ENCODE measurements at regions not wholly inside any gene's neighbourhood (a gene's known extent, or its start where the extent isn't known, plus 50 kb on each side); places are given as distances from the start of the nearest gene placed in this dataset.
"Not testable (repeated sequence)": the region's sequence is repeated elsewhere in the genome, so short reads cannot be mapped to it uniquely, and the experiment has no call there.

GRCh38 chr2:132271794-132272193 lies 110.0 kb upstream of the ANKRD30BL start:
- DNase-seq (ENCODE audit: extremely low read depth in 1 of 2, low read depth in 1 of 2): not testable (repeated sequence)

- no peak for DNase-seq (ENCODE audit: extremely low read depth in 1 of 2, low read depth in 1 of 2)
Observed at GRCh38 chr2:132272713-132273112, 111.0 kb upstream of the ANKRD30BL start.

GRCh38 chr2:132273585-132273984 lies 111.8 kb upstream of the ANKRD30BL start:
- DNase-seq (ENCODE audit: extremely low read depth in 1 of 2, low read depth in 1 of 2): not testable (repeated sequence)

- DNase-seq (ENCODE audit: extremely low read depth in 1 of 2, low read depth in 1 of 2): no peak
Observed at GRCh38 chr2:132274000-132274399, 112.2 kb upstream of the ANKRD30BL start.

- DNase-seq (ENCODE audit: extremely low read depth in 1 of 2, low read depth in 1 of 2): no peak
Observed at GRCh38 chr2:132275396-132275795, 113.6 kb upstream of the ANKRD30BL start.

- no peak for DNase-seq (ENCODE audit: extremely low read depth in 1 of 2, low read depth in 1 of 2)
Observed at GRCh38 chr2:132276571-132276981, 114.8 kb upstream of the ANKRD30BL start.

- DNase-seq (ENCODE audit: extremely low read depth in 1 of 2, low read depth in 1 of 2): no peak
Observed at GRCh38 chr2:132278267-132278666, 116.5 kb upstream of the ANKRD30BL start.

GRCh38 chr2:132279344-132279743 lies 117.6 kb upstream of the ANKRD30BL start:
- no peak for DNase-seq (ENCODE audit: extremely low read depth in 1 of 2, low read depth in 1 of 2)

GRCh38 chr2:132279930-132280615 lies 118.3 kb upstream of the ANKRD30BL start:
- DNase-seq (ENCODE audit: extremely low read depth in 1 of 2, low read depth in 1 of 2): no peak

GRCh38 chr2:132280912-132281311 lies 119.2 kb upstream of the ANKRD30BL start:
- DNase-seq (ENCODE audit: extremely low read depth in 1 of 2, low read depth in 1 of 2): no peak

- not testable (repeated sequence) for DNase-seq (ENCODE audit: extremely low read depth in 1 of 2, low read depth in 1 of 2)
Observed at GRCh38 chr2:132282104-132282503, 120.4 kb upstream of the ANKRD30BL start.

GRCh38 chr2:132282911-132283310 lies 121.2 kb upstream of the ANKRD30BL start:
- no peak for DNase-seq (ENCODE audit: extremely low read depth in 1 of 2, low read depth in 1 of 2)

GRCh38 chr2:132286289-132286911 lies 124.6 kb upstream of the ANKRD30BL start:
- not testable (repeated sequence) for DNase-seq (ENCODE audit: extremely low read depth in 1 of 2, low read depth in 1 of 2)

GRCh38 chr2:132287910-132288309 lies 126.2 kb upstream of the ANKRD30BL start:
- not testable (repeated sequence) for DNase-seq (ENCODE audit: extremely low read depth in 1 of 2, low read depth in 1 of 2)

GRCh38 chr2:132289138-132289537 lies 127.4 kb upstream of the ANKRD30BL start:
- DNase-seq (ENCODE audit: extremely low read depth in 1 of 2, low read depth in 1 of 2): not testable (repeated sequence)

GRCh38 chr2:132289812-132290211 lies 126.8 kb upstream of the GPR39 start:
- DNase-seq (ENCODE audit: extremely low read depth in 1 of 2, low read depth in 1 of 2): not testable (repeated sequence)

GRCh38 chr2:132300592-132301378 lies 115.8 kb upstream of the GPR39 start:
- not testable (repeated sequence) for DNase-seq (ENCODE audit: extremely low read depth in 1 of 2, low read depth in 1 of 2)

- DNase-seq (ENCODE audit: extremely low read depth in 1 of 2, low read depth in 1 of 2): not testable (repeated sequence)
Observed at GRCh38 chr2:132304661-132305380, 111.8 kb upstream of the GPR39 start.

- not testable (repeated sequence) for DNase-seq (ENCODE audit: extremely low read depth in 1 of 2, low read depth in 1 of 2)
Observed at GRCh38 chr2:132307613-132308198, 108.9 kb upstream of the GPR39 start.

- DNase-seq (ENCODE audit: extremely low read depth in 1 of 2, low read depth in 1 of 2): not testable (repeated sequence)
Observed at GRCh38 chr2:132309203-132309602, 107.4 kb upstream of the GPR39 start.

GRCh38 chr2:132315546-132315945 lies 101.1 kb upstream of the GPR39 start:
- not testable (repeated sequence) for DNase-seq (ENCODE audit: extremely low read depth in 1 of 2, low read depth in 1 of 2)

Measured in stimulated activated CD8-positive, alpha-beta memory T cell treated with anti-CD3 and anti-CD28 coated beads, Interleukin-7, amount 100 ng/mL, for 48 hours (primary cell).